ENCODE measurements at regions not wholly inside any gene's neighbourhood (a gene's known extent, or its start where the extent isn't known, plus 50 kb on each side); places are given as distances from the start of the nearest gene placed in this dataset.

DNA sequence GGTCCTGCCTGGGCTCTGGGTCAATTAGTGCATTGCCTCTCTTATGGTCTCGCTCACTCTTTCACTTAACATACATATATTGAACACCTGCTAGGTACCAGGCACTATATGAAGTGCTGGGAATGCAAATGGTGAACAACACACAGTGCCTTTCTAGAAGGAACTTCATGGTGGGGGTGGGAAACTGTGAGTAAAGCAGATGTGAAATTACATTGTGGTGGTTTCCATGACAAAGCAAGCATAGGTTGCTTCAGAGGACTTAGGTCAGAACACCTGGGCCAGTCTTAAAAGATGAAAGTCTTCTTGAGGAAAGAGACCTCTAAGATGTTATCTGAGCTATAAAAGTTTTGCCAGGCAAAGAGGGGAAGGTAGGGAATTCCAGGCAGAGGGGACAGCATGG is 231.3 kb downstream of the BUD13 start:
- no peaks in the 10 kb centered on the region for H3K36me3 ChIP-seq (ENCODE audit: insufficient read depth)
- no peak for DNase-seq (ENCODE audit: extremely low spot score)
- no peak overlapping the region for H3K27ac ChIP-seq (ENCODE audit: low read depth)
- no peak overlapping the region for H3K4me3 ChIP-seq (ENCODE audit: low read depth, low read length)
- 95% methylated on average over 1 of the region's 1 CpG for WGBS
- no peaks in the 10 kb centered on the region for H3K4me1 ChIP-seq (ENCODE audit: insufficient read depth)

DNA sequence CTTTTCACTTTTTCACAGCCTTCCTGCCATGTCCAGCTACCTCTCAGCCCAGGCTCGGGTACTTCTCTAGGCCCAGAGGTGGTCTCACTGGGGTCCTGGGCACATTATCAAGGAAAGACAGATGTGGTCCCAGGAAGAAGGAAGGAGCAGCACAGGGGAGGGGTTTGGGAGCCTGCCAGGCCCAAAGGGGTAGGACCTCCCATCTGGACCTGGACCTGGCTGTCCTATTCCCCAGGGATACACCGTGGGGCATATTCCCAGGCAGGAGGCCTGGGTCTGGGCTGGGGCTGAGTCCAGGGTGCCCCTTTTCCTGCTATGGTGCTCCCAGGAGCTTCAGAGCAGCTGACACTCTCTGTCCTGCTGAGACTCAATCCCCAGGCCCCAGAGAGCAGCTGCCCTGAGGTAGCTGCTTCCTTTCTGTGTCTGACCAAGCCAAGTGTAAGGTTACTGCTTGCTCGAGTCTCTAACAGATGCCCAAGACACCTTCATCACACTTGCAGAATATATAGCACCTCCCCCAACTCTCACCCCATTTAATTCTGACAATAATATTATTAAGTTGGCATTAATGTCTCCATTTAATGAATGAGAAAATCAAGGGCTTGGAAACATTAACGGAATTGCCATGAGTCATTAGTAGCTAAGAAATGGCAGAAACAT is 232.0 kb downstream of the BUD13 start:
- 73% methylated on average over 4 of the region's 4 CpGs for WGBS
- no peak for DNase-seq (ENCODE audit: extremely low spot score)
- no peak overlapping the region for H3K4me3 ChIP-seq (ENCODE audit: low read depth, low read length)

DNA sequence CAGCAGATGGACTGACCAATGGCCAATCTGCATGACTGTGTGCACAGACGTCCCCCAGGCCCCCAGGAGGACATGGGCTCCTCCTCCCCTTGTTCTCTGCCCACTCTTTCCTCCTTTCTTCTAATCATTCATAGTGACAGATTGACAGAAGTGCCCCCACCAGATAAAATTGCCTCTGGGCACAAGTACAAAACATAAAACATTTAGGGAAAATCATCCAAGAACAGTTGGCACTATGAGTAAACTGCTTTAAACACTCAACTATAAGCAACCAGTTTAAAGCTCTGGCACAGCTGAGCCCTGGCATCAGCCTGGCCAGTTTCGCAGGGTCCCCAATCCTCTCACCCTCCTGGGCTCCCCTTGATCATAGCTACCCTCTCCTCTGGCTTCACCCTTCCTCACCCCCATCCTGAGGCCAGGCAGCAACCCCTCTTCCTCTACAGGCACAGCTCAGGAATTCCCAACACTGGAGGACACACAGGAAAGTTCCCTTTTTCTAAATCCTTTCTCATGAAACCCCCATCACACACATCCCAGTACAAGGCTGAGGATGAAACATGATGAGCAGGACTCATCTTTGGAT is 232.9 kb downstream of the BUD13 start:
- DNase-seq (ENCODE audit: extremely low spot score) = no peak
- Histone ChIP-seq H3K27ac (ENCODE audit: low read depth) (no peak overlapping the region), H3K4me3 (ENCODE audit: low read depth, low read length) (no peak overlapping the region), H3K4me1 (ENCODE audit: insufficient read depth) (no peaks in the 10 kb centered on the region), H3K36me3 (ENCODE audit: insufficient read depth) (no peaks in the 10 kb centered on the region)
- 64% methylated on average over 2 of the region's 2 CpGs for WGBS

More for the DNA sequence above, 232.0 kb downstream of the BUD13 start:
- Histone ChIP-seq H3K4me1 (ENCODE audit: insufficient read depth) (no peaks in the 10 kb centered on the region), H3K27ac (ENCODE audit: low read depth) (no peak overlapping the region), H3K36me3 (ENCODE audit: insufficient read depth) (no peaks in the 10 kb centered on the region)

DNA sequence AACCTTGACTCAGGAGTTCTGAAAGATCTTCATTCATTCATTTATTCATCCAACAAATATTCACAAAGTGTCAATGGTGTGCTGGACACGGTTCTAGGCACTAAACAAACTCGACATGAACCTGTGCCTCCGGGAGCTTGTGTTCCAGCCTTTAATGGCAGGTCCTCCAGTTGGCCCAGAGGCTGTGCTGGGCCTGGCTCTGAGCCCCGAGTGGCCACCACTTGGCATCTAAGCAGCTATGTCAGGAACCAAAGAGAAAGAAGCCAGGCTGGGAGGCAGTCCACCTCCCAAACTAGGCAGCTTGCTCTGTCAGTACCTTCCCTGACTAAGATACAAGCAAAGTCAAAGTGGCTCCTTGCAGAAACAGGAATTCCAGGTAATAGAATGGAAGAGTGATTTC is 233.6 kb downstream of the BUD13 start:
- H3K27ac ChIP-seq (ENCODE audit: low read depth) = no peak overlapping the region
- no peaks in the 10 kb centered on the region for H3K36me3 ChIP-seq (ENCODE audit: insufficient read depth)
- no peak for DNase-seq (ENCODE audit: extremely low spot score)
- H3K4me3 ChIP-seq (ENCODE audit: low read depth, low read length) = no peak overlapping the region
- 85% methylated on average over 4 of the region's 4 CpGs for WGBS
- no peaks in the 10 kb centered on the region for H3K4me1 ChIP-seq (ENCODE audit: insufficient read depth)

DNA sequence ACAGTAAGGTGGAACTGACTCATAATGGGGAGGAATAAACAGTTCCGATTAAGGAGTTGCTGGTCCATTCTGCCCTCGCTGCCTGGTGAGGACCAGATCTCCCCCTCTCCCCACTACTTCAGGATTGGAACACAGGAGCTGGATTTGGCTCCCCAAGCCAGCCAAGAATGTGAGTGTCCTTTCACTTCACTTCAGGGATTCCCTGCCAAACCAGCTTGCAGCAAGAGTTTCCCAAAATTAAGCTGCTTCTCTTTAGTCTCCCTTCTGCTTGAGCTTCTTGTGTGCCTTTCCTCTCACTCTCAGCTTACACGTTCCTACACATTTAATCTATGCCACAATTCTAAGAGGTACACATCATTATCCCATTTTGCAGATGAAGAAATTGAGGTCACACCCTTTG is 234.1 kb downstream of the BUD13 start:
- no peak for DNase-seq (ENCODE audit: extremely low spot score)

DNA sequence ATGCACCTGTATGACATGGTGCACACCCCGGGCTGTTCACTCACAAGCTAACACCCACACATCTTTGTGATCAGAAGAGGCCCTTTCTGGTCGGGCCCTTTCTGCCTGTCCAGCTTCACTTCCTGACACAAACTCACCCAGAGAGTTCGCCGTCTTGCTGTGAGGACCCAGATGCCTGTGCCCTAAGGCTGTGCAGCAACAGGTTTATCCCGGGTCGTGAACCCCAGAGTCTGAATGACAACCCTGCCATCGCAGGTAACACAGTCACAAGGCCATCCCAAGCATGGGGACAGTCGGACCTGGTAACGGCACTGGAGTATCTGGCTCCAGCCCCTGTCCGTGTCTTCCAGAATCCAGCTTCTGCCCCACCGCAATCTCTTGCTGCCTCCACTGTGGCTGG is 235.1 kb downstream of the BUD13 start:
- WGBS = 77% methylated on average over 11 of the region's 11 CpGs
- Histone ChIP-seq H3K27ac (ENCODE audit: low read depth) (no peak overlapping the region), H3K4me1 (ENCODE audit: insufficient read depth) (no peaks in the 10 kb centered on the region), H3K36me3 (ENCODE audit: insufficient read depth) (no peaks in the 10 kb centered on the region), H3K4me3 (ENCODE audit: low read depth, low read length) (no peak overlapping the region)
- no peak for DNase-seq (ENCODE audit: extremely low spot score)

More for the DNA sequence above, 234.1 kb downstream of the BUD13 start:
- 80% methylated on average over 3 of the region's 3 CpGs for WGBS
- no peaks in the 10 kb centered on the region for H3K4me1 ChIP-seq (ENCODE audit: insufficient read depth)
- H3K4me3 ChIP-seq (ENCODE audit: low read depth, low read length) = no peak overlapping the region
- no peaks in the 10 kb centered on the region for H3K36me3 ChIP-seq (ENCODE audit: insufficient read depth)
- no peak overlapping the region for H3K27ac ChIP-seq (ENCODE audit: low read depth)

DNA sequence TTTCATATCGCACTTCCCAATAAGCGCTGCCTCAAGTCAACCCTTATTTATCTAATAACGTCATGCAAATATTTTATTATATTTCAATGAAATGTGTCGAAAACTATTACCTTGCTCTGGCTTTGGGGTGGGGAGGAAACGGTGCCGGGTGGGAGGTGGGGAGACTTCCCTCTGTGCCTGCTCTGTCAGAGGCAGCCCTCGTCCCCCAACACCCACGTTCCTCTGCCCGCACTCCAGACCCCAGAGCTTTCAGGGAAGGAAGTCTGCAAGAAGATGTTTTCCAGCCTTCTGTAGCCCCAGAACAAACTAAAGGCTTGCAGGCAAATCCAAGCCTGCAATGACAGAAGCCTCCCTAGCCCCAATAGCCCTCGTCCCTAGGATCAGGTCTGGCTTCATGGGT is 235.7 kb downstream of the BUD13 start:
- WGBS = 67% methylated on average over 10 of the region's 10 CpGs
- Histone ChIP-seq H3K4me3 (ENCODE audit: low read depth, low read length) (no peak overlapping the region), H3K4me1 (ENCODE audit: insufficient read depth) (no peaks in the 10 kb centered on the region), H3K36me3 (ENCODE audit: insufficient read depth) (no peaks in the 10 kb centered on the region), H3K27ac (ENCODE audit: low read depth) (no peak overlapping the region)
- no peak for DNase-seq (ENCODE audit: extremely low spot score)

DNA sequence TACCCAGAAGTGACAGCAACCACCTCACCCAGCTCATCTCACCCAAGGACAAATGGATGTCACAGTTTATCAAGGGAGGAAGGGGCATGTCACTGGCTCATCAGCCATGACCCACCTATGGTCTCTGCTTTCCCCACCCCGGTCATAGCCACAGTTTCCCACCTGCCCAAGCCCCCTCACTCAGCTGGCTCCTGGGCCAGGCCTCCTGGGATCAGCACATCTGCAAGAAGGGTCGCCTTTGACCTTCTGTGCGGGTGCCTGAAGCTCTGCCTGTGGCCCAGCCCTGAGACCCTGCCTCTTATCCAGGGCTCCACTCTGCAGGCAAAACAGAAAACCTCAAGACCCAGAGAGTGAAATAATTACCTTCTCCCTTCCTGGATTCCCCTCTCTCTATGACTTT is 236.4 kb downstream of the BUD13 start:
- Histone ChIP-seq H3K4me1 (ENCODE audit: insufficient read depth) (no peaks in the 10 kb centered on the region), H3K36me3 (ENCODE audit: insufficient read depth) (no peaks in the 10 kb centered on the region), H3K4me3 (ENCODE audit: low read depth, low read length) (no peak overlapping the region), H3K27ac (ENCODE audit: low read depth) (no peak overlapping the region)
- DNase-seq (ENCODE audit: extremely low spot score) = no peak
- WGBS = 77% methylated on average over 3 of the region's 3 CpGs

DNA sequence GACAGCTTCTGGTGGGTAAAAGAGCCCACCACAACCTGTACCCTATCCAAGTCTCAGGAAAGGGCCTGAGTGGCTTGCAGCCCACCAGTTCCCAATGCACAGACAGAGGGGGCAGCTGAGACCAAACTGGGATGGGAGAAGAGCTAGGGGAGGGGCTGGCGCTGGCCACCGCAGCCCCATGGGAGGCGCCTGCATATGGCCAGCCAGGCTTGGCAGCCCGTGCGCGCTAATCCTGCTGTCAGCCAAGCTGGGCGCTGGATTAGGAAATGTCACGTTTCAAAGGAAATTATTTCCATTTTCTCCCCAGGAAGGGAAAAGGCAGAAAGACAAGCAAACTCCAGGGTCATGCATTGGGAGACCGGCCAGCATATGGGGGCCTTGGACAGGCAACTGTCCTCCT is 236.8 kb downstream of the BUD13 start:
- no peak overlapping the region for H3K4me3 ChIP-seq (ENCODE audit: low read depth, low read length)
- H3K27ac ChIP-seq (ENCODE audit: low read depth) = no peak overlapping the region
- 58% methylated on average over 9 of the region's 9 CpGs for WGBS
- no peak for DNase-seq (ENCODE audit: extremely low spot score)
- no peaks in the 10 kb centered on the region for H3K4me1 ChIP-seq (ENCODE audit: insufficient read depth)
- H3K36me3 ChIP-seq (ENCODE audit: insufficient read depth) = no peaks in the 10 kb centered on the region

DNA sequence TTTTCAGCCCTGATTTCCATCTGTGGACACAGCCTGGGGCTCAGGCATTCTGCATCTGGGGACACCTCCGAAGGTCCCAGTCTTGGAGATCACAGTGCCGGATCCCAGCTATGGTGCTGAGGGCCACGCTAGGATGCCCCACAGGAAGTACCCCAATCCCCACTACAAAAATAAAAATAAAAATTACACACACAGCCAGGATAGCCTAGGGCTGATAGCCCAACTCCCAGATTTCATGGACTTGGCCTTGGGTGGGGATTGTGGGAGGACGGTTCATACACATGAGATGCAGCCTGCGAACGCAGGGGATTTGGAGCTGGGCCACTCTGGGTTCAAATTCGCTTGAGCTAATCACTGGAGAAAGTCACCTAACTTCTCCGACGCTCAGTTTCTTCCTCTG is 237.7 kb downstream of the BUD13 start:
- WGBS = 87% methylated on average over 9 of the region's 9 CpGs
- Histone ChIP-seq H3K4me1 (ENCODE audit: insufficient read depth) (no peaks in the 10 kb centered on the region), H3K4me3 (ENCODE audit: low read depth, low read length) (no peak overlapping the region), H3K27ac (ENCODE audit: low read depth) (no peak overlapping the region), H3K36me3 (ENCODE audit: insufficient read depth) (no peaks in the 10 kb centered on the region)
- DNase-seq (ENCODE audit: extremely low spot score) = no peak

DNA sequence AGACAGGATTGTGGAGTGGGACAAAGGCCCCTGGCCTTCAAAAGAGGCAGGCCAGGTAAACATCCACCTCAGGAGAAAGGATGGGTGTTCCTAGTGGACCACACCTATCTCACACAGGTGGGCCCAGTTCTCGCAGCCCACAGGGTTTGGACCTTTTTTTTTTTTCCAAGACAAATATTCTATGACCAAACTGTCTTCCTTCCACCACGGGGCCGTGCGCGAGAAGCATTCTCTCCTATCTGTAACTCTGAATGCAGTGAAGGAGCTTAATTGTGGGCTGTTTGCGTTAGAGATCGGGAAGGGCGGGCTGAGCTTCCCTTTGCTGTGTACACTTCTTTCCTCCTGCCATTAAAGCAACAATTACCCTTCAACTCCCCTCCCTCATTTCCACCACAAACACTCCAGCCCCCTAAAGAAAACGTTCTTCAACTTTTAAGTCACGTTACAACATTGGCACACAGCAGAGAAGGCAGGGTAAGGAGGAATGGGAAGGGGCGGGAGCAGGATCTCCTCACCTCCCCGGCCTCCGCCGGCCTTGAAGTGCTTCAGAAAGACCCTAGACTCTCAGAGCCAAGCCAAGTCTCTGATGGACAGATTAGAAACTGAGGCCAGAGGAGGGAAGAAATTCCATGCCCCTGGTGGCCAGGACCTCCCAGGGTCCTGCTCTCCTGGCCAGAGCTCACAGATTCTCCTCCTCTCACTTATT is 238.4 kb downstream of the BUD13 start:
- DNase-seq (ENCODE audit: extremely low spot score) = no peak
- Histone ChIP-seq H3K27ac (ENCODE audit: low read depth) (no peak overlapping the region), H3K4me3 (ENCODE audit: low read depth, low read length) (no peak overlapping the region), H3K36me3 (ENCODE audit: insufficient read depth) (no peaks in the 10 kb centered on the region), H3K4me1 (ENCODE audit: insufficient read depth) (no peaks in the 10 kb centered on the region)
- 38% methylated on average over 14 of the region's 14 CpGs for WGBS

DNA sequence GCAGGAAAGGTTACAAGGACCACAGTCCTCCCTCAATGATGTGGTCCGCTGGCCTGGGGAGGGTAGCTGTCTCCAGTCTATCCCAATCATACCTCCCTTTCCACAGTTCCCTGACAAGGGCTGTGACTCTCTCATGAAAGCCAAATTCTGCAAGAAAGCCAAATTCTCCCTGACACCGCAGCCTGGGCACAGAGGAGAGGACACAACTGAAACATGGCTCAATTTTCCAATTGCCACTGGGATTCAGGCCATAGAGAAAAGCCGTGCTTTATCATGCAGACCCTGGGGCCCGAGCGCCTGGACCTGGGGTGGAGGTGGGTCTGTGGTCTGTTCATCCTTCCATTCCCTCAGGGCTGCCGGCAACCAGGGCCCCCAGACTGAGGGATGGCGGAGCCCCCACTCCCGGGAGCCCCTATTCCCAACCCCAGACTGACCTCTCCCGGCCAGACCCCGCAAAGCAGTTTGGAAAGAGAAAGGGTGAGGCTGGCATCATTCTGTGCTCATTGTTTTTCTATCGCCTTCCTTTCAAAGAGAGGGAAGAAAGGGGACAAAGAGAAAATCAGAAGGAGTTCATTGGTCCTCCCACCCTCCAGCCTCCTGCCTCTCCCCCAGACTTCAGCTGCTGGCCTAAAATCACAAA is 239.5 kb downstream of the BUD13 start:
- Histone ChIP-seq H3K4me3 (ENCODE audit: low read depth, low read length) (no peak overlapping the region), H3K36me3 (ENCODE audit: insufficient read depth) (no peaks in the 10 kb centered on the region), H3K27ac (ENCODE audit: low read depth) (no peak overlapping the region), H3K4me1 (ENCODE audit: insufficient read depth) (no peaks in the 10 kb centered on the region)
- no peak for DNase-seq (ENCODE audit: extremely low spot score)
- 45% methylated on average over 11 of the region's 11 CpGs for WGBS

DNA sequence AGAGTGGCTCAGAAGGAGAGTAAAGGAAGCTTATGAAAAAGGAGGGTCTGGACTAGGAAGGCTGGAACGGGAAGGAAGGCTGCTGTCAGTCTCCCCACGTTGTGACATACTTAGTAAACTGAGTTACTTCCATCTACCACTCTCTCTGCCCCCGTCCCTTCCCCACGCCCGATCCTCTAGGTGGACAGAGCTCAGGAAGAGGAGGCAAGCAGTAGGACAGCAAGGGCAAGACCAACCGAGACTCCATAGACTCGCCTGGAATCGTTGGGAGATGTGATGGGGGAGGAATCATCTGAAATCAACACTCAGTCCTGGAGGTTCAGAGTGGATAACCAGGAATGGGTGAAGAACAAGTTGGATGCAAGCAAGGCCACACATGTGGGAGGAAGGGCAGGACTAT is 240.7 kb downstream of the BUD13 start:
- Histone ChIP-seq H3K27ac (ENCODE audit: low read depth) (no peak overlapping the region), H3K36me3 (ENCODE audit: insufficient read depth) (no peaks in the 10 kb centered on the region), H3K4me1 (ENCODE audit: insufficient read depth) (no peaks in the 10 kb centered on the region), H3K4me3 (ENCODE audit: low read depth, low read length) (no peak overlapping the region)
- DNase-seq (ENCODE audit: extremely low spot score) = no peak
- 82% methylated on average over 8 of the region's 8 CpGs for WGBS

DNA sequence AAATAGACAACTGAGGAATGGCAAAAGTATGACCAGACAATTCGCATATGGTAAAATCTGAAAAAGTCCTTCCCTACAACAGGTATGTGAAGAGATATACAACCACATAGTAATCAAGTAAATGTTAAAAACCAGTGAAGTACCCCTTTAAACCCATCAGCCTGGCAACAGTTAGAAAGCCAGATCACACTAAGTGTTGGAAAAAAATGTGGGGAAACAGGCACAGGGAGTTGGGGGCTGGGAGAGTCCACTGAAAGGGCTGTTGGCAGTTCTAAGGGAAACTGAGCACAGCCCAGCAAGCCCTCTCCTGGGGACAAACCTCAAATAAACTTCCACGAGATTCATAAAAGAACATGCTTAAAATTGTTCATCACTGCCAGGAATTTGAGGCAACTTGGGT is 242.1 kb downstream of the BUD13 start:
- H3K4me3 ChIP-seq (ENCODE audit: low read depth, low read length) = no peak overlapping the region
- WGBS = 93% methylated on average over 2 of the region's 2 CpGs

More for the DNA sequence above, 242.1 kb downstream of the BUD13 start:
- Histone ChIP-seq H3K4me1 (ENCODE audit: insufficient read depth) (no peaks in the 10 kb centered on the region), H3K36me3 (ENCODE audit: insufficient read depth) (no peaks in the 10 kb centered on the region), H3K27ac (ENCODE audit: low read depth) (no peak overlapping the region)
- DNase-seq (ENCODE audit: extremely low spot score) = no peak
